DOHH2 (cell line): ENCODE measurements at regions not wholly inside any gene's neighbourhood (a gene's known extent, or its start where the extent isn't known, plus 50 kb on each side); places are given as distances from the start of the nearest gene placed in this dataset.

ENCODE experiments used
- H3F3A ChIP-seq: fragments of 200-600 bp; sonication (generic), shearing (Covaris generic); 2 replicates; pipeline ENCODE4 v1.6.0; 2016; ENCODE audit warnings: antibody characterized with exemption, mild to moderate bottlenecking; ENCODE audit not compliant: control insufficient read depth, insufficient read depth
- H3K27ac ChIP-seq: fragments of 200-600 bp; sonication (generic); 2 replicates; pipeline ENCODE4 v1.5.1; 2014; ENCODE audit warnings: low read depth, mild to moderate bottlenecking, low read length, moderate library complexity
- H3K27me3 ChIP-seq: fragments of 200-600 bp; sonication (generic); 2 replicates; pipeline ENCODE4 v1.6.1; 2014; ENCODE audit warnings: mild to moderate bottlenecking, low read length, mixed read lengths; ENCODE audit not compliant: control insufficient read depth
- H3K36me3 ChIP-seq: fragments of 200-600 bp; sonication (generic); 2 replicates; pipeline ENCODE4 v1.6.1; 2014; ENCODE audit warnings: mild to moderate bottlenecking, low read length, moderate library complexity, mixed read lengths; ENCODE audit not compliant: control insufficient read depth
- H3K4me1 ChIP-seq: fragments of 200-600 bp; sonication (generic); 2 replicates; pipeline ENCODE4 v1.6.1; 2014; ENCODE audit warnings: mild to moderate bottlenecking, low read length, mixed read lengths; ENCODE audit not compliant: control insufficient read depth
- H3K4me2 ChIP-seq: fragments of 200-600 bp; sonication (generic); 2 replicates; pipeline ENCODE4 v1.6.0; 2014; ENCODE audit warnings: mild to moderate bottlenecking, low read length, moderate library complexity
- H3K4me3 ChIP-seq: fragments of 200-600 bp; sonication (generic); 2 replicates; pipeline ENCODE4 v1.5.1; 2014; ENCODE audit warnings: mild to moderate bottlenecking, low read length, mixed read lengths
- H3K79me2 ChIP-seq: fragments of 200-600 bp; sonication (generic); 2 replicates; pipeline ENCODE4 v1.6.1; 2014; ENCODE audit warnings: mild to moderate bottlenecking, low read length, mixed read lengths; ENCODE audit not compliant: control insufficient read depth
- H3K9me2 ChIP-seq: fragments of 200-600 bp; sonication (generic); replicated peaks from 2 replicates; pipeline ENCODE4 v1.6.1; 2014; ENCODE audit warnings: mild to moderate bottlenecking, low read length, mixed read lengths; ENCODE audit not compliant: control insufficient read depth
- H3K9me3 ChIP-seq: fragments of 200-600 bp; sonication (generic); 2 replicates; pipeline ENCODE4 v1.6.1; 2014; ENCODE audit warnings: antibody characterized with exemption, low read length, mixed read lengths; ENCODE audit not compliant: control insufficient read depth, insufficient read depth
- H4K20me1 ChIP-seq: fragments of 200-600 bp; sonication (generic); 2 replicates; pipeline ENCODE4 v1.6.0; 2014; ENCODE audit warnings: low read depth, mild to moderate bottlenecking, antibody characterized with exemption, low read length, moderate library complexity; ENCODE audit not compliant: control insufficient read depth, insufficient read depth
- CTCF ChIP-seq: fragments of 200-600 bp; sonication (generic); IDR thresholded peaks from one replicate; pipeline ENCODE4 v1.5.1; 2014; ENCODE audit warnings: antibody characterized with exemption, mild to moderate bottlenecking, low read depth, low read length; ENCODE audit not compliant: poor library complexity, severe bottlenecking
- EZH2phosphoT487 ChIP-seq: fragments of 200-600 bp; sonication (generic); IDR thresholded peaks from 2 replicates; pipeline ENCODE4 v1.6.1; 2017; ENCODE audit warnings: borderline replicate concordance, mild to moderate bottlenecking, antibody characterized with exemption, low read length, moderate library complexity, mixed read lengths

- Histone ChIP-seq H3K4me3 (no peak overlapping the region), H3K4me2 (no peak overlapping the region), H3K27ac (no peak overlapping the region), H3F3A (no peaks in the 10 kb centered on the region), H3K27me3 (peaks cover 18% of the 10 kb centered on the region), H4K20me1 (no peaks in the 10 kb centered on the region), H3K36me3 (no peaks in the 10 kb centered on the region), H3K79me2 (no peaks in the 10 kb centered on the region), H3K9me3 (no peaks in the 10 kb centered on the region), H3K4me1 (no peaks in the 10 kb centered on the region), H3K9me2 (no peaks in the 10 kb centered on the region)
- TF ChIP-seq CTCF (no peak), EZH2phosphoT487 (no peak)
Measured at GRCh38 chr10:31100115-31100601, 68.5 kb upstream of the ZNF438 start.

GRCh38 chr10:31100662-31101061 lies 69.0 kb upstream of the ZNF438 start:
- Histone ChIP-seq H3F3A (no peaks in the 10 kb centered on the region), H3K4me1 (no peaks in the 10 kb centered on the region), H3K4me2 (no peak overlapping the region), H3K4me3 (no peak overlapping the region), H3K9me3 (no peaks in the 10 kb centered on the region), H3K27me3 (peaks cover 18% of the 10 kb centered on the region), H3K27ac (no peak overlapping the region), H3K36me3 (no peaks in the 10 kb centered on the region), H3K79me2 (no peaks in the 10 kb centered on the region), H3K9me2 (no peaks in the 10 kb centered on the region), H4K20me1 (no peaks in the 10 kb centered on the region)
- no peak for TF ChIP-seq EZH2phosphoT487
- no peak for TF ChIP-seq CTCF

- peaks cover 18% of the 10 kb centered on the region for H3K27me3 ChIP-seq
- no peaks in the 10 kb centered on the region for H3K9me2 ChIP-seq
- no peak overlapping the region for H3K4me3 ChIP-seq
- no peak overlapping the region for H3K27ac ChIP-seq
- H3F3A ChIP-seq, result no peaks in the 10 kb centered on the region
- no peak for TF ChIP-seq CTCF
- TF ChIP-seq EZH2phosphoT487, result no peak
- H3K4me2 ChIP-seq, result no peak overlapping the region
- no peaks in the 10 kb centered on the region for H3K36me3 ChIP-seq
- H3K4me1 ChIP-seq, result no peaks in the 10 kb centered on the region
- H3K9me3 ChIP-seq, result no peaks in the 10 kb centered on the region
- H3K79me2 ChIP-seq, result no peaks in the 10 kb centered on the region
- H4K20me1 ChIP-seq, result no peaks in the 10 kb centered on the region
Measured at GRCh38 chr10:31101123-31101522, 69.5 kb upstream of the ZNF438 start.
